GM12878 (cell line): ENCODE measurements at regions not wholly inside any gene's neighbourhood (a gene's known extent, or its start where the extent isn't known, plus 50 kb on each side); places are given as distances from the start of the nearest gene placed in this dataset.

Experiments
- BHLHE40 ChIP-seq, 2 experiments: fragments of 450-650 bp in 1 of 2; IDR thresholded peaks; 2 replicates each; pipeline ENCODE4 v1.6.1; 2011 to 2017; ENCODE audit warnings: low read depth in 2 of 2, borderline replicate concordance in 1 of 2, improper control_type of control experiment in 1 of 2, low read length in 1 of 2, mild to moderate bottlenecking in 1 of 2
- CBX3 ChIP-seq: fragments of 200-600 bp; sonication (generic); IDR thresholded peaks from 2 replicates; pipeline ENCODE4 v1.6.1; 2016; ENCODE audit warnings: low read depth, borderline replicate concordance
- E2F8 ChIP-seq: fragments of 450-650 bp; IDR thresholded peaks from 2 replicates; pipeline ENCODE4 v1.6.1; 2018; ENCODE audit warnings: mild to moderate bottlenecking, low read depth, moderate library complexity; ENCODE audit not compliant: partially characterized antibody
- EGR1 ChIP-seq, 2 experiments: IDR thresholded peaks; 1 replicate in 1 of 2; 2 replicates in 1 of 2; pipeline ENCODE4 v1.6.1; 2011 to 2012; ENCODE audit warnings: low read depth in 2 of 2, low read length in 2 of 2, borderline replicate concordance in 1 of 2, mild to moderate bottlenecking in 1 of 2, moderate library complexity in 1 of 2
- IKZF1 ChIP-seq: fragments of 450-650 bp; conservative IDR thresholded peaks from 2 replicates; pipeline ENCODE4 v1.6.1; 2017; ENCODE audit warnings: antibody characterized with exemption, mild to moderate bottlenecking
- IRF4 ChIP-seq: IDR thresholded peaks from 2 replicates; pipeline ENCODE4 v1.6.1; 2011; ENCODE audit warnings: low read depth, low read length
- MEF2B ChIP-seq: fragments of 450-650 bp; IDR thresholded peaks from 2 replicates; pipeline ENCODE4 v1.6.1; 2018; ENCODE audit warnings: mild to moderate bottlenecking, moderate library complexity; ENCODE audit not compliant: partially characterized antibody, poor library complexity, severe bottlenecking
- MTA2 ChIP-seq: fragments of 450-650 bp; IDR thresholded peaks from 2 replicates; pipeline ENCODE4 v1.6.1; 2016; ENCODE audit warnings: low read depth, mild to moderate bottlenecking, moderate library complexity
- NFYB ChIP-seq: IDR thresholded peaks from 2 replicates; pipeline ENCODE4 v1.6.1; 2011; ENCODE audit warnings: low read depth, mild to moderate bottlenecking, low read length, improper control_type of control experiment, moderate library complexity; ENCODE audit not compliant: insufficient read depth
- NR2C1 ChIP-seq: fragments of 450-650 bp; IDR thresholded peaks from 2 replicates; pipeline ENCODE4 v1.6.1; 2017; ENCODE audit warnings: antibody characterized with exemption, mild to moderate bottlenecking, moderate library complexity
- PKNOX1 ChIP-seq: fragments of 450-650 bp; IDR thresholded peaks from 2 replicates; pipeline ENCODE4 v1.6.1; 2016; ENCODE audit warnings: mild to moderate bottlenecking
- POU2F2 ChIP-seq: IDR thresholded peaks from 3 replicates; pipeline ENCODE4 v1.6.1; 2011; ENCODE audit warnings: low read depth, mild to moderate bottlenecking, low read length, borderline replicate concordance
- RAD21 ChIP-seq: IDR thresholded peaks from 2 replicates; pipeline ENCODE4 v1.6.1; 2011; ENCODE audit warnings: mild to moderate bottlenecking, low read depth, low read length, moderate library complexity; ENCODE audit not compliant: insufficient read depth
- SPI1 ChIP-seq: IDR thresholded peaks from 2 replicates; pipeline ENCODE4 v1.6.1; 2011; ENCODE audit warnings: low read depth, mild to moderate bottlenecking, low read length, moderate library complexity, borderline replicate concordance; ENCODE audit not compliant: insufficient read depth
- TARDBP ChIP-seq: IDR thresholded peaks from 2 replicates; pipeline ENCODE4 v1.6.1; 2016; ENCODE audit warnings: borderline replicate concordance
- TCF12 ChIP-seq: IDR thresholded peaks from 2 replicates; pipeline ENCODE4 v1.6.1; 2011; ENCODE audit warnings: low read depth, mild to moderate bottlenecking, low read length
- YBX1 ChIP-seq: fragments of 450-650 bp; IDR thresholded peaks from 2 replicates; pipeline ENCODE4 v1.6.1; 2016; ENCODE audit warnings: antibody characterized with exemption
- TF ChIP-seq, protein P1 (sequence below): fragments of 450-650 bp; formaldehyde crosslinking; IDR thresholded peaks from 2 replicates; pipeline ENCODE4 v1.4.0; 2020; ENCODE audit warnings: mild to moderate bottlenecking, moderate library complexity

DNA sequence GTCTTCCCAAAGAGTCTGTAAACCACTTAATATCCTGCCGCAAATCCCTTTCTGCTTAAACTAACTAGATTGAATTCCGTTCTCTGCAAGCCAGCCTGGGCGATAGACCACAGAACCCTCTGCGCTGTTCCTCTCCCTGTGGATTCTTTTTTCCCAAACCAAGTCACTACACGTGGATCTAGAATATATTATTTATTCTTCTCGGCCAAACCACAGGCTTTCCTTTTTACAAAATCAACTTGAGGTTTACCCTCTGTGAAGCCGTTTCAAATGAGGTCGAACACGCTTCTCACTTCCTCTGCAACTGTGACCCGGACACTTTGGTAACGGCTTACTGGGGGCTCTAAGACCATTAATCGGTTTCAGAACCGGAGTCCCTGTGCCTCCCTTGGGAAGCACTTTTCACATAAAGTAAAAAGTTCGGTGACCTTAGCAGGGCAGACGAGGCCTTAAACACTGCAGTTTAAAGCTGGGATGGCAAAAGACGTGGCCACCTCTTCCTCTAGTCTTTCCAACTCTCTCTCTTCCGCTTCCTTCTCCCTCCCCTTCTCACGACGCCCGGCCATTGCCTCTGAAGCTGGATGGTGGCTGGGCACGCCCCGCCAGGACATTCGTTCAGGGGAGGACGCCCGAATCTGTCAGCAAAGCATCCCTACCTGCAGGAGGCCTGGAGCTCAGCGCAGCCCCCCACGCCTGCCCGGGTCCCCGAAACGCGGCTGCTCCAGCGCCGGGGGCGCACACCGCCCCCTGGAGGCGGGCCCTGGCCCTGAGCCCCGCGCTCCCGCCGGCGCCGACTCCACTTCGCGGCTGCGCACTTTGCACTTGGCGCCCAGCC, 55.0 kb upstream of the FOXC1 start (continued):
- no peak for TF ChIP-seq E2F8
- no peak for TF ChIP-seq TARDBP
- TF ChIP-seq BHLHE40 (IDR thresholded peaks at IDR 0.05; ENCODE audit: borderline replicate concordance in 1 of 2, low read depth in 2 of 2, low read length in 1 of 2) = peak; percentile 78 to 82
- no peak for TF ChIP-seq YBX1
- TF ChIP-seq PKNOX1 = no peak
- TF ChIP-seq POU2F2 = no peak; the same call in 2 of the 3 replicates
- TF ChIP-seq NFYB = no peak
- TF ChIP-seq EGR1 (IDR thresholded peaks at IDR 0.05; ENCODE audit: borderline replicate concordance in 1 of 2, low read depth in 2 of 2, low read length in 2 of 2) = no peak
- TF ChIP-seq IRF4 = 0 out of 2 replicates have a peak, but pooled peaks have one; percentile 15
- peak; percentile 86 for TF ChIP-seq MEF2B
- TF ChIP-seq SPI1 = peak; percentile 94
- no peak for TF ChIP-seq CBX3
- TF ChIP-seq MTA2 = peak; percentile 72; the same call in 1 of the 2 replicates
- TF ChIP-seq IKZF1 = peak; percentile 81
- no peak for TF ChIP-seq RAD21
- no peak for TF ChIP-seq NR2C1
- TF ChIP-seq TCF12 = peak; percentile 57; the same call in 1 of the 2 replicates
- TF ChIP-seq, protein P1, sequence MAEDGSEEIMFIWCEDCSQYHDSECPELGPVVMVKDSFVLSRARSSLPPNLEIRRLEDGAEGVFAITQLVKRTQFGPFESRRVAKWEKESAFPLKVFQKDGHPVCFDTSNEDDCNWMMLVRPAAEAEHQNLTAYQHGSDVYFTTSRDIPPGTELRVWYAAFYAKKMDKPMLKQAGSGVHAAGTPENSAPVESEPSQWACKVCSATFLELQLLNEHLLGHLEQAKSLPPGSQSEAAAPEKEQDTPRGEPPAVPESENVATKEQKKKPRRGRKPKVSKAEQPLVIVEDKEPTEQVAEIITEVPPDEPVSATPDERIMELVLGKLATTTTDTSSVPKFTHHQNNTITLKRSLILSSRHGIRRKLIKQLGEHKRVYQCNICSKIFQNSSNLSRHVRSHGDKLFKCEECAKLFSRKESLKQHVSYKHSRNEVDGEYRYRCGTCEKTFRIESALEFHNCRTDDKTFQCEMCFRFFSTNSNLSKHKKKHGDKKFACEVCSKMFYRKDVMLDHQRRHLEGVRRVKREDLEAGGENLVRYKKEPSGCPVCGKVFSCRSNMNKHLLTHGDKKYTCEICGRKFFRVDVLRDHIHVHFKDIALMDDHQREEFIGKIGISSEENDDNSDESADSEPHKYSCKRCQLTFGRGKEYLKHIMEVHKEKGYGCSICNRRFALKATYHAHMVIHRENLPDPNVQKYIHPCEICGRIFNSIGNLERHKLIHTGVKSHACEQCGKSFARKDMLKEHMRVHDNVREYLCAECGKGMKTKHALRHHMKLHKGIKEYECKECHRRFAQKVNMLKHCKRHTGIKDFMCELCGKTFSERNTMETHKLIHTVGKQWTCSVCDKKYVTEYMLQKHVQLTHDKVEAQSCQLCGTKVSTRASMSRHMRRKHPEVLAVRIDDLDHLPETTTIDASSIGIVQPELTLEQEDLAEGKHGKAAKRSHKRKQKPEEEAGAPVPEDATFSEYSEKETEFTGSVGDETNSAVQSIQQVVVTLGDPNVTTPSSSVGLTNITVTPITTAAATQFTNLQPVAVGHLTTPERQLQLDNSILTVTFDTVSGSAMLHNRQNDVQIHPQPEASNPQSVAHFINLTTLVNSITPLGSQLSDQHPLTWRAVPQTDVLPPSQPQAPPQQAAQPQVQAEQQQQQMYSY (CRISPR knock-in tag) = no peak
